HEK293T (cell line): ENCODE measurements at regions not wholly inside any gene's neighbourhood (a gene's known extent, or its start where the extent isn't known, plus 50 kb on each side); places are given as distances from the start of the nearest gene placed in this dataset.

ENCODE experiments used
- BHLHE40 ChIP-seq: fragments of 450-650 bp; IDR thresholded peaks from 2 replicates; pipeline ENCODE4 v1.6.1; 2016; ENCODE audit warnings: mild to moderate bottlenecking, moderate library complexity, borderline replicate concordance
- FOXA1 ChIP-seq: fragments of 450-650 bp; IDR thresholded peaks from 2 replicates; pipeline ENCODE4 v1.6.1; 2016; ENCODE audit warnings: mild to moderate bottlenecking
- SUZ12 ChIP-seq: fragments of 450-650 bp; IDR thresholded peaks from 2 replicates; pipeline ENCODE4 v1.6.1; 2016; ENCODE audit warnings: mild to moderate bottlenecking

GRCh38 chrX:23263892-23264291 is 70.8 kb upstream of the PTCHD1 start:
- TF ChIP-seq SUZ12, result no peak
- no peak for TF ChIP-seq FOXA1
- TF ChIP-seq BHLHE40, result no peak
